Mucosa of descending colon (tissue), 3 donors: ENCODE measurements at regions not wholly inside any gene's neighbourhood (a gene's known extent, or its start where the extent isn't known, plus 50 kb on each side); places are given as distances from the start of the nearest gene placed in this dataset.

ENCODE experiments used
- ATAC-seq: fragments of 200-7000 bp; cut with Tn5 transposase; one replicate; pipeline ENCODE4 v1.9.1; 2020; ENCODE audit warnings: mild to moderate bottlenecking, moderate library complexity
- DNase-seq, 3 donors: peaks; one replicate each; pipeline ENCODE4 v3.0.0-alpha.2; 2020
- H3K36me3 ChIP-seq: fragments of 200-600 bp; one replicate; pipeline ENCODE4 v1.8.0; 2021; ENCODE audit warnings: low read depth, mild to moderate bottlenecking
- H3K4me1 ChIP-seq: fragments of 200-600 bp; one replicate; pipeline ENCODE4 v1.8.0; 2021; ENCODE audit warnings: low read depth, mild to moderate bottlenecking
- H3K4me3 ChIP-seq: fragments of 200-600 bp; one replicate; pipeline ENCODE4 v1.8.0; 2021; ENCODE audit warnings: mild to moderate bottlenecking
- H3K9me3 ChIP-seq: fragments of 200-600 bp; one replicate; pipeline ENCODE4 v1.8.0; 2021; ENCODE audit warnings: mild to moderate bottlenecking
- CTCF ChIP-seq: fragments of 200-600 bp; IDR thresholded peaks from one replicate; pipeline ENCODE4 v1.8.0; 2022; ENCODE audit warnings: antibody characterized with exemption, mild to moderate bottlenecking
- intact Hi-C, 2 donors: fragments of 100-400 bp; cut with DNase I in 1 of 2; cut with micrococcal nuclease in 1 of 2; formaldehyde crosslinking; loops; one replicate each; pipeline versions ENCODE4 v1.11.0 to v1.11.1; 2022; cut with DNase I, micrococcal nuclease
- donor health status: DM: no; HTN: no; CAD: no; lungs with moderate emphysema.
- donor health status: DM: no; HTN: no; CAD: no.
- donor health status: DM: no; HTN: yes; CAD: no.

- intact Hi-C loops: no loop called here
- ATAC-seq: no peak
- no peak for DNase-seq
- Histone ChIP-seq H3K4me3 (no peak overlapping the region), H3K9me3 (no peaks in the 10 kb centered on the region), H3K4me1 (no peaks in the 10 kb centered on the region), H3K36me3 (no peaks in the 10 kb centered on the region)
- TF ChIP-seq CTCF: no peak
These were observed 148.9 kb downstream of the SOX3 start for GRCh38 chrX:140355922-140356321.

- no peak for TF ChIP-seq CTCF
- Histone ChIP-seq H3K4me1 (no peaks in the 10 kb centered on the region), H3K36me3 (no peaks in the 10 kb centered on the region), H3K9me3 (no peaks in the 10 kb centered on the region), H3K4me3 (no peak overlapping the region)
- ATAC-seq (no peak), DNase-seq (no peak)
- intact Hi-C loops: no loop called here
These were observed 149.4 kb downstream of the SOX3 start for GRCh38 chrX:140355429-140355828.

- TF ChIP-seq CTCF: no peak
- Histone ChIP-seq H3K4me3 (no peak overlapping the region), H3K4me1 (no peaks in the 10 kb centered on the region), H3K36me3 (no peaks in the 10 kb centered on the region), H3K9me3 (no peaks in the 10 kb centered on the region)
- ATAC-seq (no peak), DNase-seq (no peak)
- intact Hi-C loops: no loop called here
These were observed 150.3 kb downstream of the SOX3 start for GRCh38 chrX:140354431-140355120.

- H3K4me3 ChIP-seq: no peak overlapping the region
- no peak for ATAC-seq
- intact Hi-C loops: no loop called here
These were observed 158.1 kb downstream of the SOX3 start for GRCh38 chrX:140346729-140347128.

GRCh38 chrX:140343226-140343868 lies 161.5 kb downstream of the SOX3 start:
- DNase-seq: peak in 1 of 3 donors; percentile 0
- ATAC-seq: no peak
- Histone ChIP-seq H3K4me3 (no peak overlapping the region), H3K4me1 (no peaks in the 10 kb centered on the region), H3K36me3 (no peaks in the 10 kb centered on the region), H3K9me3 (no peaks in the 10 kb centered on the region)
- intact Hi-C loops: no loop called here
- no peak for TF ChIP-seq CTCF

More at GRCh38 chrX:140346729-140347128, 158.1 kb downstream of the SOX3 start:
- Histone ChIP-seq H3K4me1 (no peaks in the 10 kb centered on the region), H3K36me3 (no peaks in the 10 kb centered on the region), H3K9me3 (no peaks in the 10 kb centered on the region)
- no peak for DNase-seq
- no peak for TF ChIP-seq CTCF
